IgD-negative memory B cell (primary cell): ENCODE measurements at regions not wholly inside any gene's neighbourhood (a gene's known extent, or its start where the extent isn't known, plus 50 kb on each side); places are given as distances from the start of the nearest gene placed in this dataset.

ENCODE experiments used
- H3K27ac Mint-ChIP-seq, 3 donors: one replicate each; pipeline ENCODE4 v1.8.0; 2020 to 2022; ENCODE audit warnings: mild to moderate bottlenecking in 3 of 3, mixed read lengths in 3 of 3, moderate library complexity in 1 of 3
- H3K27me3 Mint-ChIP-seq: one replicate; pipeline ENCODE4 v1.8.0; 2021; ENCODE audit warnings: mixed read lengths
- H3K36me3 Mint-ChIP-seq: one replicate; pipeline ENCODE4 v1.8.0; 2020; ENCODE audit warnings: mild to moderate bottlenecking, mixed read lengths
- H3K4me1 Mint-ChIP-seq, 3 donors: one replicate each; pipeline ENCODE4 v1.8.0; 2020 to 2022; ENCODE audit warnings: mixed read lengths in 3 of 3, mild to moderate bottlenecking in 1 of 3
- H3K4me3 Mint-ChIP-seq, 4 donors: one replicate each; pipeline ENCODE4 v1.8.0; 2020 to 2022; ENCODE audit warnings: mild to moderate bottlenecking in 4 of 4, mixed read lengths in 4 of 4, moderate library complexity in 3 of 4
- H3K9me3 Mint-ChIP-seq, 3 donors: one replicate each; pipeline ENCODE4 v1.8.0; 2020 to 2021; ENCODE audit warnings: mixed read lengths in 3 of 3, mild to moderate bottlenecking in 1 of 3

- Mint-ChIP-seq H3K36me3 (peaks cover 3% of the 10 kb centered on the region), H3K4me3 (no peak overlapping the region), H3K27me3 (no peaks in the 10 kb centered on the region), H3K9me3 (peaks cover 0 to 2% (median 0%) of the 10 kb centered on the region in 3 donors), H3K4me1 (peaks cover 1 to 10% (median 3%) of the 10 kb centered on the region in 3 donors), H3K27ac (peak overlapping the region in 1 of 3 donors; percentile 77)
Observed at GRCh38 chr2:60285626-60286316, 267.7 kb downstream of the BCL11A start.

GRCh38 chr2:60283626-60284025 lies 269.8 kb downstream of the BCL11A start:
- H3K9me3 Mint-ChIP-seq = peaks cover 0 to 2% (median 0%) of the 10 kb centered on the region in 3 donors
- H3K4me3 Mint-ChIP-seq = no peak overlapping the region
- H3K27me3 Mint-ChIP-seq = no peaks in the 10 kb centered on the region
- peaks cover 1 to 12% (median 3%) of the 10 kb centered on the region in 3 donors for H3K4me1 Mint-ChIP-seq
- H3K36me3 Mint-ChIP-seq = peaks cover 3% of the 10 kb centered on the region
- H3K27ac Mint-ChIP-seq = no peak overlapping the region

- H3K36me3 Mint-ChIP-seq = peaks cover 3% of the 10 kb centered on the region
- H3K27ac Mint-ChIP-seq = no peak overlapping the region
- no peak overlapping the region for H3K4me3 Mint-ChIP-seq
- peaks cover 0 to 2% (median 0%) of the 10 kb centered on the region in 3 donors for H3K9me3 Mint-ChIP-seq
- no peaks in the 10 kb centered on the region for H3K27me3 Mint-ChIP-seq
- H3K4me1 Mint-ChIP-seq = peaks cover 1 to 15% (median 3%) of the 10 kb centered on the region in 3 donors
Observed at GRCh38 chr2:60282886-60283285, 270.6 kb downstream of the BCL11A start.

DNA sequence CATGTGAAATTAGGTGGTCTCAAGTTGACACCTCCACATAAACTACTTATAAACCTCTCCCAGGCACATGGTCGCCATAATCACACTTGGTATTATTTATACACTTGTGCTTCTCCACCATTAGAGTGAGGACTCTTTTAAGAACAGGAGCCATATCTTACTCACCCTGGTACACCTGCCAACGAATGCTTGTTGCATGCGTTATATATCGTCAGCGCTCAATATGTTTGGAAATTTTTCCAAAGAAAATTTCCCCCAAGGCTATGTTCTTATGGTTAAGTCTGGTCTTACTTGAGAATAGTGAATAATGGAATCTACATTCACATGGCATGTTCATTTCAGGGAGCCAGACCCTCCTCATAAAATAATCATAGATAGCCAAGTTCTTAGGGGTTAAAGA lies 271.7 kb downstream of the BCL11A start:
- Mint-ChIP-seq H3K27ac (no peak overlapping the region), H3K27me3 (no peaks in the 10 kb centered on the region), H3K4me1 (peaks cover 0 to 15% (median 1%) of the 10 kb centered on the region in 3 donors), H3K36me3 (peaks cover 3% of the 10 kb centered on the region), H3K9me3 (no peaks in the 10 kb centered on the region), H3K4me3 (no peak overlapping the region)

DNA sequence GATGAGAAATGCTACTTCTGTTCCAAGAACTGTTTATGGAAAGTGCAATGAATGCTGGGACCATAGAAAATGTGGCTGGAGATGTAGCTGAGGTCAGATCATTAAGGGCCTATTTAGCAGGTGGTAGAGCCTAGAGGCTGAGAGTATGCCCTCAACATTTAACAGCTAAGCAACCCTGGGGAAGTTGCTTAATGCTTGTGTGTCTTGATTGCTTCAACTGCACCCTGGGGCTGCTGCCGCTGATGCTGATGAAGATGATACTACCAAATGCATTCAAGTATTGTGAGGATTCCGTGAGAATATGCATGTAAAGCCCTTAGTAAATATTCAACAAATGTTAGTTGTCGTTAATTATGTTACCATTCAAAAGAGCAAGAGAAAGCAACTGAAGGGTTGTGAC lies 273.2 kb downstream of the BCL11A start:
- H3K27me3 Mint-ChIP-seq = peaks cover 2% of the 10 kb centered on the region
- H3K4me3 Mint-ChIP-seq = no peak overlapping the region
- peaks cover 0 to 13% (median 1%) of the 10 kb centered on the region in 3 donors for H3K4me1 Mint-ChIP-seq
- peaks cover 3% of the 10 kb centered on the region for H3K36me3 Mint-ChIP-seq
- no peak overlapping the region for H3K27ac Mint-ChIP-seq
- H3K9me3 Mint-ChIP-seq = no peaks in the 10 kb centered on the region

- Mint-ChIP-seq H3K27me3 (peaks cover 2% of the 10 kb centered on the region), H3K27ac (no peak overlapping the region), H3K9me3 (peaks cover 0 to 3% (median 2%) of the 10 kb centered on the region in 3 donors), H3K36me3 (peaks cover 1% of the 10 kb centered on the region), H3K4me1 (peaks cover 0 to 13% (median 0%) of the 10 kb centered on the region in 3 donors), H3K4me3 (no peak overlapping the region)
Observed at GRCh38 chr2:60278906-60279305, 274.5 kb downstream of the BCL11A start.

DNA sequence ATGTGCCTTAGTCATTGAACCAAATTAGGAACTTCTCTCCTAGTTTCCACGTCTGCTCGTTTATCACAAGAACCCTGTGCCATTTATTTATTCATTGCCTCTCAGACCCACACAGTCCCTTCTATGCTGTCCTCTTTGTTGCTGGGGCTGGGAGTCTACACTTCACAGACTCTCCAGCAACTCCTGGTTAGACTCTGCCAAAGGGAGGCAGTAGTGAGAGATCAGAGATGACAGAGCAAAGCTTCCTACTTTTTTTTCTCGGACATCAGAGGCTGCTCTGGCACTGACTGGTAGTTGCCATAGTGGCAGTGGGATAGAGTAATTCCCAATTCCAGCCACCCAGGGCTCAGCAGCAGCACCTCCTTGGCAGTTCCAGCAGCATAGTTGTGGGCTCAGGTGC lies 277.5 kb downstream of the BCL11A start:
- peak overlapping the region in 1 of 4 donors; percentile 46 for H3K4me3 Mint-ChIP-seq
- peak overlapping the region in 1 of 3 donors; percentile 24 for H3K27ac Mint-ChIP-seq
- peaks cover 0 to 6% (median 0%) of the 10 kb centered on the region in 3 donors for H3K4me1 Mint-ChIP-seq
- H3K9me3 Mint-ChIP-seq = peaks cover 0 to 3% (median 2%) of the 10 kb centered on the region in 3 donors
- H3K27me3 Mint-ChIP-seq = peaks cover 2% of the 10 kb centered on the region
- peaks cover 3% of the 10 kb centered on the region for H3K36me3 Mint-ChIP-seq

DNA sequence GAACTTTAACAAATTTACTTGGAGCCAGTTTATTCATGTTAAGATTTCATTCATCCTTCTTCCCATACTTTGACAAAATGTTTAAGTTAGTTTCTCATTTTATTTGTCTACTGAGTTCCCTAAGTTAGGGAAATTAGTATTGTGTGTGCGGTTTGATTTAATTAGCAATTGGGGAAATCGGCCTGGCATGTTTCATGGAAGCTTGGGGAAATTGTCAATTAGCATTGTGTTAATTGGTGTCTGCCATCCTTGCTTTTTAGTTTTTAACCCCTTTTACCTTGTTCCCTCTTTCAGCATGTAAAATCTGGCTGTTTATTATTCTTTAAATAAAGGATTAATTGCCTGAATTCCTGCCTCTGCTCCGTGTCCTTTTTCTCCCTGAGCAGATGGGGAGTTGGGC lies 279.6 kb downstream of the BCL11A start:
- Mint-ChIP-seq H3K4me1 (peaks cover 0 to 3% (median 0%) of the 10 kb centered on the region in 3 donors), H3K36me3 (peaks cover 3% of the 10 kb centered on the region), H3K27me3 (peaks cover 2% of the 10 kb centered on the region), H3K4me3 (no peak overlapping the region), H3K27ac (no peak overlapping the region), H3K9me3 (peaks cover 0 to 3% (median 2%) of the 10 kb centered on the region in 3 donors)

DNA sequence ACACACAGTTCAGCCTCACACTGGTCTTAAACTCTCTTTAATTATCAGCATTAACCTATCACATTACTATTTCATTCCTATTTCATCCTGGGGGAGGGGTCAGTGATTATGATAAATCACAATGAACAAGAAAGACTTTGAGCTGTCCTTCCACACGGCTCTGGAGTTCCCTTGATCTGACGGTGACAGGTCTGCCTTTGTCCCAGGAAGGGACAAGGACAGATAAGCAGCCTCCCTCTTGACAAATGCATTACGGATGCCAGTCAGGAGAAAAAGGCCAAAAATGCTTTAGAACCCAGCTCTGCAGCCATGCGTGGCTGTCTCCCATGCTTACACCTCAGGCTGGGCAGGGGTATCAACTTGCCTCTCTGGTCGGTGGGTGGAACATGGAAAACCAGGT lies 281.7 kb downstream of the BCL11A start:
- H3K4me3 Mint-ChIP-seq = no peak overlapping the region
- H3K27me3 Mint-ChIP-seq = peaks cover 2% of the 10 kb centered on the region
- peaks cover 0 to under 1% (median 0%) of the 10 kb centered on the region in 3 donors for H3K4me1 Mint-ChIP-seq
- peaks cover 3% of the 10 kb centered on the region for H3K36me3 Mint-ChIP-seq
- H3K9me3 Mint-ChIP-seq = peaks cover 0 to 3% (median 2%) of the 10 kb centered on the region in 3 donors
- no peak overlapping the region for H3K27ac Mint-ChIP-seq

- peaks cover 0 to 4% (median 0%) of the 10 kb centered on the region in 3 donors for H3K4me1 Mint-ChIP-seq
- peaks cover 0 to 3% (median 2%) of the 10 kb centered on the region in 3 donors for H3K9me3 Mint-ChIP-seq
- H3K27me3 Mint-ChIP-seq = no peaks in the 10 kb centered on the region
- H3K27ac Mint-ChIP-seq = no peak overlapping the region
- no peak overlapping the region for H3K4me3 Mint-ChIP-seq
- H3K36me3 Mint-ChIP-seq = peaks cover 3% of the 10 kb centered on the region
Observed at GRCh38 chr2:60271131-60271530, 282.3 kb downstream of the BCL11A start.

DNA sequence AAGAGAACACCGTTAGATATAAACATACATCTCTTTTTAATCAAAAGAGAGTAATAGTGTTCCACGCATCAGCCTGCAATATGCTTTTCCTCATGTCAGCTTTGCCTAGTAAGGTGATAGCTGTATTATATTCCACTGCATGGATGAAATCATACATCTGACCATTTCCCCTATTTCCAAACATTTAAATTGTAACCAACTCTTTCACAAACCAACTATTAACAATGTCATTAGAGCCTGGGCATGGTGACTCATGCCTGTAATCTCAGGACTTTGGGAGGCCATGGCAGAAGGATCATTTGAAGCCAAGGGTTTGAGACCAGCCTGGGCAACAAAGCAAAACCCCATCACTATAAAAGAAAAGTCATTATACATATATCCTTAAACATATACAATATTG lies 284.8 kb downstream of the BCL11A start:
- Mint-ChIP-seq H3K4me1 (peaks cover 0 to 4% (median 2%) of the 10 kb centered on the region in 3 donors), H3K27me3 (no peaks in the 10 kb centered on the region), H3K9me3 (peaks cover 0 to 2% (median 1%) of the 10 kb centered on the region in 3 donors), H3K36me3 (peaks cover 2% of the 10 kb centered on the region), H3K27ac (no peak overlapping the region), H3K4me3 (no peak overlapping the region)

DNA sequence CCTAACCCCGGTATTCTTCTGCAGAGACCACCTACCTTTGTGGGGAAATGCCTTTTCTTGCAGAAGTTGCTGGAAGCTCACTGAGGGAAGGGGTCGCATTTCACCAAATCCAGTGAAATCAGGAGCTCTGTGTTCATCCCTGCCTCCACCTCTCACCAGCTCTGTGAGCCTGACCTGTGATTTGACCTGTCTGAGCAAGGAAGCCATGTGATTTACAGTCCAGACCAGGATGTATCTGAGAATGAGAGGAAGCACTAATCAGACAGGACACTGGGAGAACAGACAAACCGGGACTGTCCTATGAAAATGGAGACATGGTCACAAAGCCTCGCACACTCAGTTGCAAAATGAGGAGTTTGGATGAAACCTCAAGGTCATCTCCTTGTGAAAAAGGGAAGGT lies 285.4 kb downstream of the BCL11A start:
- Mint-ChIP-seq H3K27me3 (no peaks in the 10 kb centered on the region), H3K27ac (no peak overlapping the region), H3K9me3 (peaks cover 0 to 2% (median 1%) of the 10 kb centered on the region in 3 donors), H3K4me1 (peaks cover 0 to 4% (median 2%) of the 10 kb centered on the region in 3 donors), H3K4me3 (no peak overlapping the region), H3K36me3 (no peaks in the 10 kb centered on the region)

GRCh38 chr2:60267122-60267521 lies 286.3 kb downstream of the BCL11A start:
- H3K4me1 Mint-ChIP-seq = peaks cover 0 to 8% (median 2%) of the 10 kb centered on the region in 3 donors
- no peaks in the 10 kb centered on the region for H3K36me3 Mint-ChIP-seq
- no peak overlapping the region for H3K4me3 Mint-ChIP-seq
- no peak overlapping the region for H3K27ac Mint-ChIP-seq
- H3K9me3 Mint-ChIP-seq = peaks cover 0 to 2% (median 1%) of the 10 kb centered on the region in 3 donors
- H3K27me3 Mint-ChIP-seq = no peaks in the 10 kb centered on the region

DNA sequence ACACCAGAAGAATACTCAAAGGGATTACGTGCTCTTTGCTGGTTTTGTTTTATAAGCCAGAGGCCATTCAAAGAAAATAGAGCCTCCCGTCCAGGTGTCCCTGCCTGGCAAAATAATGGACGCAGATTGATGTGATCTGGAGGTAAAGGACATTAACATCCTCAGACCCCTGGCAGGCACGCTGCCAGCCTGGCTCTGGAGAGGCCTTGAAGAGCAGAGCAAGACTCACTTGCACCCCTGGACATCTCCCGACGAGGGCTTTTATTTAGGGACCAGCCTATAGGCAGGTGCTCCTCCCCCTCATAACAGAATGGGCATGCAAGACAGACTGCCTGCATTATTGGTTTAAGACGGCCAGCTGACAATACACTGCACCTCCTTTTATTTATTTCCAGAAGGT lies 291.3 kb downstream of the BCL11A start:
- no peak overlapping the region for H3K4me3 Mint-ChIP-seq
- no peaks in the 10 kb centered on the region for H3K36me3 Mint-ChIP-seq
- no peak overlapping the region for H3K27ac Mint-ChIP-seq
- peaks cover 0 to 2% (median 1%) of the 10 kb centered on the region in 3 donors for H3K9me3 Mint-ChIP-seq
- H3K27me3 Mint-ChIP-seq = no peaks in the 10 kb centered on the region
- peaks cover 0 to 8% (median 2%) of the 10 kb centered on the region in 3 donors for H3K4me1 Mint-ChIP-seq

- Mint-ChIP-seq H3K27me3 (no peaks in the 10 kb centered on the region), H3K4me3 (no peak overlapping the region), H3K4me1 (peaks cover 0 to 4% (median 2%) of the 10 kb centered on the region in 3 donors), H3K27ac (no peak overlapping the region), H3K36me3 (no peaks in the 10 kb centered on the region), H3K9me3 (peaks cover 0 to 2% (median 1%) of the 10 kb centered on the region in 3 donors)
Observed at GRCh38 chr2:60260639-60261296, 292.7 kb downstream of the BCL11A start.
